ENCODE measurements at regions not wholly inside any gene's neighbourhood (a gene's known extent, or its start where the extent isn't known, plus 50 kb on each side); places are given as distances from the start of the nearest gene placed in this dataset.

DNA sequence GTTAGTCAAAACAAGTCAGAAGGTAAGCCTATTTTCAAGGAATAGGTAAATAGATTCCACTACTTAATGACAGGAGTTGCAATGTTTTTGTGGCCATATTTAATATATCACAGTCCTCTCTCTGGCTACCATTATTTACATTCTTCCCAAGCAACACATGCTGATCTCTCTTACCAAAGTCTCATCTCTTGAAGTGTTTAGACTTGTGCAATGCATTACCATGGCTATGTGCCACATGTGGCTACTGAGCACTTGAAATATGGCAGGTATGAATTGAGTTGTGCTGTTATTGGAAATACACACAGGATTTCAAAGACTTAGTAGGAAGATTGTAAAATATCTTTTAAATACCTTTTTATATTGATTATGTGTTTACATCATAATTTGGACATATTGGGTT, 262.4 kb upstream of the PDE3A start (continued):
- TF ChIP-seq CTCF (IDR thresholded peaks at IDR 0.05 in 2 of 3, conservative IDR thresholded peaks at IDR 0.05 in 1 of 3; ENCODE audit: borderline replicate concordance in 1 of 3, insufficient read depth in 1 of 3, low read depth in 2 of 3, low read length in 2 of 3) = no peak

DNA sequence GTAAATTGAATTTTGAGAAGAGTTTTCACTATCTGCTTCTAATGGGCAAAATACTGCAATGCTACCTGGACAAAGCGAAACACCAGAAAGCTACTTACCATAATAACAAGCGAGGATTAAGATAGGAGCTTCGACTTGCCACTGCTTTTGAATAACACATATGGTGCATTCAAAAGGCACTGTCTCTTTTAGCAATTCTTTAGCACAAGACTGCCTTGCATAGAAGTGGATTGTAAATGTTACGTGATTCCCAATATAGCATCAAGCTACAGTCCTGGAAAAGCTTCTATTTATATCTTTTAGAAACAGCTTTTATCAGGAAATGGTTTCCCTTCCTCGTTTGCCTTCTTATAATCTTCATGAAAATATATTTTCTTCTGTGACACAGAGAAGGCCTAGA, 258.7 kb upstream of the PDE3A start:
- no peak overlapping the region for H3K4me2 ChIP-seq (ENCODE audit: low read length)
- CTCF ChIA-PET = no interaction called here

More for the DNA sequence above, 258.7 kb upstream of the PDE3A start:
- no peak overlapping the region for H3K9ac ChIP-seq (ENCODE audit: low read length)
- POLR2A ChIA-PET = no interaction called here
- H4K20me1 ChIP-seq (ENCODE audit: insufficient read depth) = no peaks in the 10 kb centered on the region
- no peaks in the 10 kb centered on the region for H3K9me2 ChIP-seq (ENCODE audit: insufficient read depth)
- no peak for ATAC-seq
- no peaks in the 10 kb centered on the region for H3K79me2 ChIP-seq (ENCODE audit: insufficient read depth, low read length)
- H3K4me3 ChIP-seq (replicated peaks in 1 of 2; ENCODE audit: low read depth in 1 of 2, low read length in 2 of 2) = no peak overlapping the region
- BruUV-seq (replicated peaks) = no TSS peak
- H2AFZ ChIP-seq (ENCODE audit: low read depth, low read length, poor library complexity, severe bottlenecking) = no peak overlapping the region
- H3K27me3 ChIP-seq (ENCODE audit: insufficient read depth, low read length) = no peaks in the 10 kb centered on the region
- no peaks in the 10 kb centered on the region for H3K9me3 ChIP-seq (ENCODE audit: control insufficient read depth in 1 of 2, insufficient read depth in 1 of 2, low read depth in 1 of 2, low read length in 2 of 2)
- H3K4me1 ChIP-seq (ENCODE audit: control insufficient read depth in 1 of 2, insufficient read depth in 2 of 2, low read length in 2 of 2) = no peaks in the 10 kb centered on the region
- DNase-seq (ENCODE audit: low read depth, low spot score) = no peak
- intact Hi-C loops (cut with micrococcal nuclease) = no loop called here
- no peak overlapping the region for H3K27ac ChIP-seq (ENCODE audit: low read depth, low read length)
- TF ChIP-seq FOSL1 (IDR thresholded peaks at IDR 0.05; ENCODE audit: low read depth) (no peak), ZBTB33 (IDR thresholded peaks at IDR 0.05; ENCODE audit: extremely low read depth, insufficient replicate concordance, low read length) (no peak), EZH2phosphoT487 (IDR thresholded peaks at IDR 0.05; ENCODE audit: borderline replicate concordance) (no peak), SRF (IDR thresholded peaks at IDR 0.05; ENCODE audit: low read depth) (no peak), EGR1 (IDR thresholded peaks at IDR 0.05; ENCODE audit: low read depth) (no peak), SIN3A (IDR thresholded peaks at IDR 0.05; ENCODE audit: low read depth) (no peak), TCF7L2 (IDR thresholded peaks at IDR 0.05; ENCODE audit: borderline replicate concordance, extremely low read depth, insufficient read depth, insufficient read length) (no peak), JUND (IDR thresholded peaks at IDR 0.05) (no peak), YY1 (IDR thresholded peaks at IDR 0.05; ENCODE audit: extremely low read depth, insufficient replicate concordance, low read depth, low read length) (no peak)
- TF ChIP-seq, protein P1, sequence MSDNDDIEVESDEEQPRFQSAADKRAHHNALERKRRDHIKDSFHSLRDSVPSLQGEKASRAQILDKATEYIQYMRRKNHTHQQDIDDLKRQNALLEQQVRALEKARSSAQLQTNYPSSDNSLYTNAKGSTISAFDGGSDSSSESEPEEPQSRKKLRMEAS (IDR thresholded peaks at IDR 0.05) = no peak
- TF ChIP-seq, protein P2, sequence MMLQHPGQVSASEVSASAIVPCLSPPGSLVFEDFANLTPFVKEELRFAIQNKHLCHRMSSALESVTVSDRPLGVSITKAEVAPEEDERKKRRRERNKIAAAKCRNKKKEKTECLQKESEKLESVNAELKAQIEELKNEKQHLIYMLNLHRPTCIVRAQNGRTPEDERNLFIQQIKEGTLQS (IDR thresholded peaks at IDR 0.05) = no peak
- TF ChIP-seq, protein P3, sequence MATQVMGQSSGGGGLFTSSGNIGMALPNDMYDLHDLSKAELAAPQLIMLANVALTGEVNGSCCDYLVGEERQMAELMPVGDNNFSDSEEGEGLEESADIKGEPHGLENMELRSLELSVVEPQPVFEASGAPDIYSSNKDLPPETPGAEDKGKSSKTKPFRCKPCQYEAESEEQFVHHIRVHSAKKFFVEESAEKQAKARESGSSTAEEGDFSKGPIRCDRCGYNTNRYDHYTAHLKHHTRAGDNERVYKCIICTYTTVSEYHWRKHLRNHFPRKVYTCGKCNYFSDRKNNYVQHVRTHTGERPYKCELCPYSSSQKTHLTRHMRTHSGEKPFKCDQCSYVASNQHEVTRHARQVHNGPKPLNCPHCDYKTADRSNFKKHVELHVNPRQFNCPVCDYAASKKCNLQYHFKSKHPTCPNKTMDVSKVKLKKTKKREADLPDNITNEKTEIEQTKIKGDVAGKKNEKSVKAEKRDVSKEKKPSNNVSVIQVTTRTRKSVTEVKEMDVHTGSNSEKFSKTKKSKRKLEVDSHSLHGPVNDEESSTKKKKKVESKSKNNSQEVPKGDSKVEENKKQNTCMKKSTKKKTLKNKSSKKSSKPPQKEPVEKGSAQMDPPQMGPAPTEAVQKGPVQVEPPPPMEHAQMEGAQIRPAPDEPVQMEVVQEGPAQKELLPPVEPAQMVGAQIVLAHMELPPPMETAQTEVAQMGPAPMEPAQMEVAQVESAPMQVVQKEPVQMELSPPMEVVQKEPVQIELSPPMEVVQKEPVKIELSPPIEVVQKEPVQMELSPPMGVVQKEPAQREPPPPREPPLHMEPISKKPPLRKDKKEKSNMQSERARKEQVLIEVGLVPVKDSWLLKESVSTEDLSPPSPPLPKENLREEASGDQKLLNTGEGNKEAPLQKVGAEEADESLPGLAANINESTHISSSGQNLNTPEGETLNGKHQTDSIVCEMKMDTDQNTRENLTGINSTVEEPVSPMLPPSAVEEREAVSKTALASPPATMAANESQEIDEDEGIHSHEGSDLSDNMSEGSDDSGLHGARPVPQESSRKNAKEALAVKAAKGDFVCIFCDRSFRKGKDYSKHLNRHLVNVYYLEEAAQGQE (IDR thresholded peaks at IDR 0.05; ENCODE audit: low read depth) = no peak
- no peaks in the 10 kb centered on the region for H3K36me3 ChIP-seq (ENCODE audit: control insufficient read depth in 1 of 2, insufficient read depth in 2 of 2, low read length in 2 of 2)
- RAD21 ChIA-PET (ENCODE audit: low non-redundant PET in 1 of 2, low total read pairs in 2 of 2, uncharacterized antibody in 2 of 2, unreplicated experiment in 2 of 2) = no interaction called here
